Activated CD4-positive, alpha-beta T cell treated with anti-CD3 and anti-CD28 coated beads, Interleukin-2, amount 50 U/mL, for 24 hours (primary cell): ENCODE measurements at regions not wholly inside any gene's neighbourhood (a gene's known extent, or its start where the extent isn't known, plus 50 kb on each side); places are given as distances from the start of the nearest gene placed in this dataset.

Experiments
- DNase-seq, 2 donors: peaks; one replicate each; pipeline ENCODE4 v3.0.0-alpha.2; 2020; ENCODE audit warnings: low read depth in 1 of 2, low spot score in 1 of 2

DNA sequence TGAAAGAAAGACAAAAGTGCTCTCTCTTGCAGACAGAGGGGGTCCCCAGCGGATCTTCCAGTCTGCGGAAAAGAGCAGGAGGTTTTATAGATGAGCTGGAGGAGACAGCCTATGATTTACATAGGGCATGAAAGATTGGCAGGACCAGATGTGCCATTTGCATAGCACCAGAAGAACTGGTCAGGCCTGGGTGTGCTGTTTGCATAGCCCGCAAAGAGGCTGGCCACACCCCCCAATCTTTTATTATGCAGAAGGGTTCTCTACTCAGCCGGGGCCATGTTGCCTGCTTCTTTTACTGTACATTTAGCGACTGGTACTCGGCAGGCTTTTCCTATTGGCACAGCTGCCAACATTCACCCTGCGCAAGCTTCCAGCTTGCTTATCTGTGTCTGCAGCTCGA, 317.6 kb downstream of the GALR1 start:
- no peak for DNase-seq

DNA sequence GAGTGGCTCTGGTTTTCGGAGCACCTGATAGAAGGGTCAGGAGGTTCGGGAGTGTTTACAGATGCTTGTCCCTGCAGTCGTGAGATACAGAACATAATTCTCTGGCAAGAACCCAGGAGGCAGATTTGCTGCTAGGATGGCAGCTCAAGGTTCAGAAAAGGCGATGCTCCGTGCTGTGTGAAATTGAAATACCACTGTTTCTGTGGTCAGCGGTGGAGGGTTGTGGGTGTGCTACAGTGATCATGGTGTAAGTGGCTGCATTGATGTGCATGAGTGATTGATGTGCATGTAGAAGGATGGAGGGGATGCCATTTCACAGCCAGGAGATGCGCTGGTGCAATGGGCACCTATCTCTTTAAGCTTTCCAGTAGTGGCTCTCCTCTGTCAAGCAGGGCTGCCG, 322.1 kb downstream of the GALR1 start:
- no peak for DNase-seq

DNA sequence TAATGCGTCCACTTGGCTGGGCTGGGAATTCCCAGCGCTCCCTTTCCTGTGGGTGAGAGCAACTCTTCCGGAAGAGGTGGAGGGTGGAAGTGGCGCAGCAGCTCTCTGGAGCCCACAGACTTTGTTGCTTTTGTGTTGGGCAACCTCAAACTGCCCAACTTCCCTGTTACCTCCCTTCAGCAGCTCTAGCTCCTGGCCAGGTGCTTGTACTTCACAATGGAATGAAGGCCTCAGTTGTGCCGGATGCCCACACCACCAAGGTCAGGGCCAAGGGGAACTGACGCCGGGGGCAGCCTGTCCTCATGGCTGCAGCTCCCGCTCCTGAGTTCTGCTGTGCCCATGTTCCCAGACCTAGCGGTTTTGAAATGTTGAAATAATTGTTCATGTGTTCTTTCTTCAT, 322.9 kb downstream of the GALR1 start:
- no peak for DNase-seq

DNA sequence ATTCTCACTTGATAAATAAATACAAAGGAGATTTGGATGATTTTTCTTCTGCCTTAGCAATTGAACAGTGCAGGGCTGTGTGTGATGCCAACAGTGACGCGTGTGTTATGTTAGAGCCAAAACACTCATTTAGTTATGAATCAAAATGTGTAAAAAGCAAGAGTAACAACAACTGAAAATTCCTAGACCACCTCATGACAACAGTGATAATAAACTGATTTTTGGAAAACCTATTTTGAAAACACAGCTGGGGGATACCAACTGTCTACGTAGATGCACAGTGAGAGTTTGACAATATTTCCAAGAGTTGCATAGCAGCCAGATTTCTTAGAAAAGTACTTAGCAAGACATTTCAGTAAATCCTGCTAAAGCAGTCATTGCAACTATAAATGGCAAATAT, 323.9 kb downstream of the GALR1 start:
- DNase-seq = no peak

DNA sequence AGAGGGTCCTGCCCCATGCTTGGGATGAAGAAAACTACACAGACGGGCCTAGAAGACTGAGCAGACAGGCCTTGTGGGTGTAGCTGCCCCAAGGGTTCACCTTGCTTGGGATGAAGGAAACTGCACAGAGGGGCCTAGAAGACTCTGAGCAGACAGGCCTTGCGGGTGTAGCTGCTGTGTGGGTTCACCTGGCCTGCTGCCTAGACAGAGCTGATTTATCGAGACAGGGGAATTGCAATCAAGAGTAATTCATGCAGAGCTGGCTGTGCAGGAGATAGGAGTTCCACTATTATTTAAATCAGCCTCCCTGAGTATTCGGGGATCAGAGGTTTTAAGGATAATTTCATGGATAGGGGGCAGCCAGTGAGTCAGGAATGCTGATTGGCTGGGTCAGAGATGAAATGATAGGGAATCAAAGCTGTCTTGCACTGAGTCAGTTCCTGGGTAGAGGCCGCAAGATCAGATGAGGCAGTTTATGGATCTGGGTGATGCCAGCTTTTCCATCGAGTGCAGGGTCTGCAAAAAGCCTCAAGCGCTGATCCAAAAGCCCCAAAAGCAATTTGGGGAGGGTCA, 341.4 kb downstream of the GALR1 start:
- no peak for DNase-seq

GRCh38 chr18:77597726-77598125, 348.1 kb downstream of the GALR1 start:
- no peak for DNase-seq

DNA sequence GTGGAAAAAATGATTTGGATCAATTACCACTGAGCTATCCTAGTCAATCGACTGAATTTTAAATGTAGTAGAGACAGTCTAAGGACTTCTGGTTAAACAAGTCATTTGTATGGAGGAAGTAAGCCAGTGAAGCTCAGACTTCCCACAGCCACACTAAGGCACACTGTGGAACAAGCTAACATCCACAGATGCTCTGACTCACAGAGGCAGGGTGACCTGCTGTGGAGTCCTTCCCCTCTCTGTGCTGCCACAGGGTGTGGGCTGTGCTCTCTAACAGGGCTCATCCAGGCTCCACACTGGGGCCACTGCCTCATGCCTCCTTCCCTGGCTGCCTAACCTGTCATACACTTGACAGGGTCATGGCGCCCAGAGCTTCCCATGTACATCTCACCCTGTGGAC, 351.0 kb downstream of the GALR1 start:
- DNase-seq = no peak

DNA sequence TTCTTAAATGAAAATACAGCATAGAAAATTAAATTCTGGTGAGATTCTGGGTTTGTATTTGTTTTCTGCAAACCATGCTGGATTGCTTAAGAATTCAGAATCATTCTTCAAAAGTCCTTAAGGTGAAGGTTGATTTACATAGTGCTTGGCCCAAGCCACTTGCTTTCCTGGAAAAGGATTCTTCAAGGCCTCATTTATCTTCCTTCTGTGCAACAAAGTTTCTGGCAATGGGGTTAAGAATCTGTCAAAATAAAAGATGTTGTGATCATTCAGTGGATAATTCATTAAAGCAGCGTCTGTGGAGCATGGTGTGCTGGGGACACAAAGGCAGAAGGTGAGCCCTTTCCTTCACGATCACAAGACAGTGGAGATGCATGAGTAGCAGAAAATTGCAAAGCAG, 351.9 kb downstream of the GALR1 start:
- no peak for DNase-seq

- DNase-seq = no peak
These were observed 357.4 kb downstream of the GALR1 start for GRCh38 chr18:77607087-77607486.

DNA sequence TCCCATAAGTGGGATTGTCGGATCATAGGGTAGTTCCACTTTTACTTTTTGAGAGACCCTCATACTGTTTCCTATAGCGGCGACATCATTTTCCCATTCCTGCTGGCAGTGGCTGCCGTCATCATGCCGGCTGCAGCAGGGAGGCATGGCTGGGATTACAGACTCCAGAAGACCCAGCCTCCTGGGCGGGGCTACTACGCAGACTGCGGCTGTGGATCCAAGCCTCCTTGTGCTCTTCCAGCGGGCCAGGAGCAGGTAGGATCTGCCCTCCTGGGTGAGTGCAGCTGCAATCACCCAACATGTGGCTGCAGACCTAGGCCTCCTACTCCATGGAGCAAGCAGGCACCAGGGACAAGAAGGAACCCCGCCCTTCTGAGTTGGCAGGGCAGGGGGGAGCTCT, 359.2 kb downstream of the GALR1 start:
- DNase-seq = no peak

DNA sequence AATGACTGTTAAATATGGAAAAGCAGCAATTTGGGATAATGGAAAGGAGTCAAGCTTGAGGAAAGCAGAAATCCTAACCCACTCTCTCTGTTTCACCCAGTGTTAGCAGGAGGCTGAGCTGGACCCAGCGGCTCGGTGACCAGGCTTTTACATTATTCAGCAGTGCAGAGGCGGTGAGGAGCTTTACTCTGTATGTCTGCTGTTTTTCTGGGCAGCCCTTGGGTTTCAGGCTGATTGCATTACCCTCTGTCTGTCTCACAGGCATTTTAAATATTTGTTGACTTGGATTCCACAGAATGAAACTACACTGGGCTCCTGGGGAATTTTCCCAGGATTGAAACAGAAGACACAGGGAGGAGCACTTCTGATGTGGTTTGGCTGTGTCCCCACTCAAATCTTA, 368.0 kb downstream of the GALR1 start:
- DNase-seq = no peak

DNA sequence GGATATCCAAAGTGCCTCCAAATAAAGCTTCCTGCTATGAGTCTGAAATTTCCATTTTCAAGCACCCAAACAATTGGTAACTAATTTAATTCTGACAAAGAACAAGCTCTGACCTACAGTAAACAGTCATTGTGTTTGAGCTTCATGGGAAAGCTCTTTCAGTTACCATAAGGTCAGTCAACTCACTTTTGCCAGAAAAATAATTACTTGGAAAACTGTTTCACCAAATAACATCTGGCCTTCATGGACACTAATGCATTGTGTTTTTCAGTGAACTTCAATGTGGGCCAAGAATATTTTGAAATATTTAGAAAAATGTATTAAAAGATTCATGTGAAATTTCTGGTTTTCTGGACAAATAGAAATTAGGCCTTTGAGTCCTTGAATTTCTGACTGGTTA, 369.9 kb downstream of the GALR1 start:
- no peak for DNase-seq

GRCh38 chr18:77622009-77622692, 372.5 kb downstream of the GALR1 start:
- DNase-seq = no peak

DNA sequence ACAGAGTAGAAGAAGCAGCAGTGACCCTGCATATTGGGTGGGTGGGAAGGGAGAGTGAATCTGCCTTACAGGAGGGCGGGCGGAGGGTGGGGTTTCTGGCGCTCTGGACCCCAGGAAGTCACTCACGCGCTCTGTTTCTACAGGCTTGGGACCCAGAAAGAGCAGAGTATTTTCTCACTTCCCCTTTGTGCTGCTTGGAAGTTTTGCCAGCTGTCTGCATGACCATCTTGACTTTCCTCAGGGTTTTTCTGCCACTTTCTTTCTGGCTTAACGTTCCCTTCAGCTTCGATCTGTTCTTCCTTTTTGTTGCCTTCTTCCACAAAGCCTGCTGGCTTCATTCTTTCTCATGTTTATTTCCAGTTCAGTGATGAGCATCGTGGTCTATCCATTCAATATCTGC, 383.1 kb downstream of the GALR1 start:
- no peak for DNase-seq

GRCh38 chr18:77634494-77634893, 384.8 kb downstream of the GALR1 start:
- no peak for DNase-seq

DNA sequence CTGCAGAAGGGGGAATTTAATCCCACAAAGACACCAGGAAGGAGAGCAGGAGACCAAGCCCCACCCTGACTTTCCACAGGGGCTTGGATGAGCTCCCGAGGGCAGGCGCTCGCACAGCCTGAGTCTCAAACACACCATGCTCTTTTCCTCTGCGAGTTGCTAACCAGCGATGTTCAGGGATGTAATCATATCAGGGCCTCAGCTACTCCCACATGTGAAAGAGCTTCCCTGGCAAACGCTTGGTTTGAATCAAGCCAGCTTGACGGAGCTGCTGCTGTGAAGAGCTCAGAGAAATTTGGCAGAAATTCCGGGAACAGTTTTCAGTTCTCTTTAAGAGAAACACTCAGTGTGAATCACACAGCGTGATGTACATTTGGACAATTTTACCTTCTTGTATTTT, 385.8 kb downstream of the GALR1 start:
- no peak for DNase-seq

GRCh38 chr18:77635858-77636257, 386.2 kb downstream of the GALR1 start:
- DNase-seq = no peak

- DNase-seq = no peak
These were observed 395.7 kb downstream of the GALR1 start for GRCh38 chr18:77645170-77645872.

DNA sequence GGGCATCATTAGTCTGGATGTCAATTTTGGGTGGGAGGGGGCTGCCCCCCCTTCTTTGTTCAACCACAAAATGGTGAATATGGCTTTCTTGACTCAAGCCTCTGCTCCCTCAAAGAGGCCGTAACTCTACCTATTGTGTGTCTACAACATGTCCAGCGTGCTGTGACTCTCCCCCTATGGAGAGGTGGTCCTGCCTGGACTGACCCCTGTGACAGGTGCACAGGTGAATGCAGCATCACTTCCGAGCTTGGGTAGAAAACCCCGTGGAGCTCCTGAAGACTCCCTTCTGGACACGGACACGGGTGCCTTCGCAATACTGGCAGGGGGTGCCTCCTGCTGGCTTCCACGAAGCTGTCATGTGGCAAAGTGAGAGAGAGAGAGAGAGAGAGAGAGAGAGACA, 397.8 kb downstream of the GALR1 start:
- no peak for DNase-seq

GRCh38 chr18:77648411-77648810, 398.8 kb downstream of the GALR1 start:
- no peak for DNase-seq

GRCh38 chr18:77650799-77651385, 401.2 kb downstream of the GALR1 start:
- peak; percentile 21 to 27 for DNase-seq

- no peak for DNase-seq
These were observed 401.8 kb downstream of the GALR1 start for GRCh38 chr18:77651441-77651840.
